CD4-positive, alpha-beta memory T cell (primary cell): ENCODE measurements at regions not wholly inside any gene's neighbourhood (a gene's known extent, or its start where the extent isn't known, plus 50 kb on each side); places are given as distances from the start of the nearest gene placed in this dataset.

Source experiments
- CTCF ChIA-PET: fragments of 350-600 bp; sonication (Branson Sonifier 250); formaldehyde crosslinking; loops from one replicate; lab custom pipeline; 2021; ENCODE audit warnings: inconsistent platforms; ENCODE audit not compliant: partially characterized antibody; lab: Charles Lee
- POLR2A ChIA-PET: fragments of 350-600 bp; sonication (Branson Sonifier 250); formaldehyde crosslinking; loops from one replicate; lab custom pipeline; 2021; ENCODE audit not compliant: partially characterized antibody; lab: Charles Lee
- DNase-seq, 5 donors: peaks; one replicate each; pipeline versions ENCODE4 v3.0.0 to v3.0.0-alpha.2; 2020 to 2022; ENCODE audit warnings: mixed read lengths in 1 of 5
- H3K27ac ChIP-seq: one replicate; pipeline ENCODE4 v1.7.0; 2013; ENCODE audit warnings: low read depth, low read length
- H3K27me3 ChIP-seq: 2 replicates; pipeline ENCODE4 v1.7.0; 2013; ENCODE audit warnings: mild to moderate bottlenecking, low read length, moderate library complexity; ENCODE audit not compliant: insufficient read depth
- H3K36me3 ChIP-seq: 2 replicates; pipeline ENCODE4 v1.7.0; 2013; ENCODE audit warnings: mild to moderate bottlenecking, low read length, moderate library complexity; ENCODE audit not compliant: insufficient read depth
- H3K4me1 ChIP-seq: 2 replicates; pipeline ENCODE4 v1.7.0; 2013; ENCODE audit warnings: mild to moderate bottlenecking, low read length, moderate library complexity; ENCODE audit not compliant: insufficient read depth
- H3K4me3 ChIP-seq, 2 donors: one replicate each; pipeline ENCODE4 v1.7.0; 2013; ENCODE audit warnings: low read length in 2 of 2, mild to moderate bottlenecking in 1 of 2
- H3K9me3 ChIP-seq, 2 donors: one replicate each; pipeline ENCODE4 v1.7.0; 2013; ENCODE audit warnings: low read length in 2 of 2, control low read depth in 1 of 2; ENCODE audit not compliant: control insufficient read depth in 1 of 2
- H3K27ac Mint-ChIP-seq, 7 donors: one replicate each; pipeline ENCODE4 v1.8.0; 2020 to 2021; ENCODE audit warnings: mixed read lengths in 7 of 7, mild to moderate bottlenecking in 6 of 7, inconsistent platforms in 3 of 7, moderate library complexity in 3 of 7
- H3K27me3 Mint-ChIP-seq, 2 donors: one replicate each; pipeline ENCODE4 v1.8.0; 2020 to 2021; ENCODE audit warnings: mixed read lengths in 2 of 2
- H3K36me3 Mint-ChIP-seq, 2 donors: one replicate each; pipeline ENCODE4 v1.8.0; 2020 to 2021; ENCODE audit warnings: mixed read lengths in 2 of 2, inconsistent platforms in 1 of 2, mild to moderate bottlenecking in 1 of 2
- H3K4me1 Mint-ChIP-seq, 4 donors: one replicate each; pipeline ENCODE4 v1.8.0; 2020 to 2021; ENCODE audit warnings: mixed read lengths in 4 of 4, mild to moderate bottlenecking in 1 of 4
- H3K4me3 Mint-ChIP-seq, 8 donors: one replicate each; pipeline ENCODE4 v1.8.0; 2020 to 2021; ENCODE audit warnings: mixed read lengths in 8 of 8, mild to moderate bottlenecking in 7 of 8, moderate library complexity in 6 of 8, inconsistent platforms in 3 of 8
- H3K9me3 Mint-ChIP-seq, 8 donors: one replicate each; pipeline ENCODE4 v1.8.0; 2020 to 2021; ENCODE audit warnings: mixed read lengths in 8 of 8, mild to moderate bottlenecking in 5 of 8, inconsistent platforms in 3 of 8, moderate library complexity in 1 of 8
- intact Hi-C: fragments of 100-400 bp; cut with micrococcal nuclease; formaldehyde crosslinking; loops from one replicate; pipeline ENCODE4 v1.15.1; 2023

- no peak for DNase-seq
- H3K27ac Mint-ChIP-seq = no peak overlapping the region
- no peaks in the 10 kb centered on the region for H3K9me3 ChIP-seq
- H3K27ac ChIP-seq = no peak overlapping the region
- no peak overlapping the region for H3K4me3 Mint-ChIP-seq
- ChIA-PET POLR2A (no interaction called here), CTCF (no interaction called here)
- H3K27me3 ChIP-seq = no peaks in the 10 kb centered on the region
- intact Hi-C loops = no loop called here
- H3K9me3 Mint-ChIP-seq = no peaks in the 10 kb centered on the region
- H3K36me3 Mint-ChIP-seq = no peaks in the 10 kb centered on the region
- peaks cover 3 to 14% of the 10 kb centered on the region in 2 donors for H3K27me3 Mint-ChIP-seq
- H3K4me3 ChIP-seq = no peak overlapping the region
- H3K4me1 Mint-ChIP-seq = peaks cover 0 to 1% (median 0%) of the 10 kb centered on the region in 4 donors
- no peaks in the 10 kb centered on the region for H3K4me1 ChIP-seq
- H3K36me3 ChIP-seq = no peaks in the 10 kb centered on the region
Measured at GRCh38 chr2:42907835-42908234, 115.5 kb upstream of the HAAO start.

- Mint-ChIP-seq H3K4me1 (no peaks in the 10 kb centered on the region), H3K9me3 (no peaks in the 10 kb centered on the region), H3K36me3 (no peaks in the 10 kb centered on the region), H3K27ac (no peak overlapping the region), H3K27me3 (peaks cover 3 to 14% of the 10 kb centered on the region in 2 donors), H3K4me3 (no peak overlapping the region)
- intact Hi-C loops = no loop called here
- Histone ChIP-seq H3K27me3 (no peaks in the 10 kb centered on the region), H3K36me3 (no peaks in the 10 kb centered on the region), H3K4me1 (no peaks in the 10 kb centered on the region), H3K9me3 (no peaks in the 10 kb centered on the region), H3K4me3 (no peak overlapping the region), H3K27ac (no peak overlapping the region)
- ChIA-PET POLR2A (no interaction called here), CTCF (no interaction called here)
- no peak for DNase-seq
Measured at GRCh38 chr2:42906557-42907411, 114.4 kb upstream of the HAAO start.

- no peak overlapping the region for H3K27ac Mint-ChIP-seq
- H3K4me1 Mint-ChIP-seq = no peaks in the 10 kb centered on the region
- H3K9me3 ChIP-seq = no peaks in the 10 kb centered on the region
Measured at GRCh38 chr2:42906111-42906556, 113.8 kb upstream of the HAAO start.

GRCh38 chr2:42905341-42906110 lies 113.1 kb upstream of the HAAO start:
- Mint-ChIP-seq H3K27ac (no peak overlapping the region), H3K27me3 (peaks cover 5 to 14% of the 10 kb centered on the region in 2 donors), H3K9me3 (no peaks in the 10 kb centered on the region), H3K4me1 (no peaks in the 10 kb centered on the region), H3K36me3 (no peaks in the 10 kb centered on the region), H3K4me3 (no peak overlapping the region)
- Histone ChIP-seq H3K4me1 (no peaks in the 10 kb centered on the region), H3K27me3 (no peaks in the 10 kb centered on the region), H3K9me3 (no peaks in the 10 kb centered on the region), H3K27ac (no peak overlapping the region), H3K4me3 (no peak overlapping the region), H3K36me3 (no peaks in the 10 kb centered on the region)
- DNase-seq = no peak
- intact Hi-C loops = no loop called here
- CTCF ChIA-PET = no interaction called here
- POLR2A ChIA-PET = no interaction called here

More at GRCh38 chr2:42906111-42906556, 113.8 kb upstream of the HAAO start:
- DNase-seq = no peak
- intact Hi-C loops = no loop called here
- Mint-ChIP-seq H3K36me3 (no peaks in the 10 kb centered on the region), H3K4me3 (no peak overlapping the region), H3K9me3 (no peaks in the 10 kb centered on the region), H3K27me3 (peaks cover 5 to 14% of the 10 kb centered on the region in 2 donors)
- Histone ChIP-seq H3K4me1 (no peaks in the 10 kb centered on the region), H3K36me3 (no peaks in the 10 kb centered on the region), H3K27me3 (no peaks in the 10 kb centered on the region), H3K4me3 (no peak overlapping the region), H3K27ac (no peak overlapping the region)
- POLR2A ChIA-PET = no interaction called here
- CTCF ChIA-PET = no interaction called here

- H3K9me3 Mint-ChIP-seq = no peaks in the 10 kb centered on the region
- H3K27me3 Mint-ChIP-seq = peaks cover 5 to 10% of the 10 kb centered on the region in 2 donors
- CTCF ChIA-PET = no interaction called here
Measured at GRCh38 chr2:42904576-42904876, 112.1 kb upstream of the HAAO start.

GRCh38 chr2:42903821-42904575 lies 111.6 kb upstream of the HAAO start:
- no peaks in the 10 kb centered on the region for H3K4me1 ChIP-seq
- Mint-ChIP-seq H3K36me3 (no peaks in the 10 kb centered on the region), H3K27me3 (peaks cover 5 to 10% of the 10 kb centered on the region in 2 donors), H3K4me3 (no peak overlapping the region), H3K27ac (no peak overlapping the region), H3K9me3 (no peaks in the 10 kb centered on the region), H3K4me1 (no peaks in the 10 kb centered on the region)
- no peak overlapping the region for H3K4me3 ChIP-seq
- DNase-seq = no peak
- no peak overlapping the region for H3K27ac ChIP-seq
- no peaks in the 10 kb centered on the region for H3K9me3 ChIP-seq
- ChIA-PET POLR2A (no interaction called here), CTCF (no interaction called here)
- H3K27me3 ChIP-seq = no peaks in the 10 kb centered on the region
- H3K36me3 ChIP-seq = no peaks in the 10 kb centered on the region
- intact Hi-C loops = no loop called here

More at GRCh38 chr2:42904576-42904876, 112.1 kb upstream of the HAAO start:
- H3K36me3 ChIP-seq = no peaks in the 10 kb centered on the region
- Mint-ChIP-seq H3K36me3 (no peaks in the 10 kb centered on the region), H3K27ac (no peak overlapping the region), H3K4me1 (no peaks in the 10 kb centered on the region), H3K4me3 (no peak overlapping the region)
- DNase-seq = no peak
- no peaks in the 10 kb centered on the region for H3K27me3 ChIP-seq
- H3K27ac ChIP-seq = no peak overlapping the region
- POLR2A ChIA-PET = no interaction called here
- H3K4me1 ChIP-seq = no peaks in the 10 kb centered on the region
- intact Hi-C loops = no loop called here
- no peaks in the 10 kb centered on the region for H3K9me3 ChIP-seq
- H3K4me3 ChIP-seq = no peak overlapping the region
